GM23338 (cell line): ENCODE measurements at regions not wholly inside any gene's neighbourhood (a gene's known extent, or its start where the extent isn't known, plus 50 kb on each side); places are given as distances from the start of the nearest gene placed in this dataset.

Experiments used
- ATAC-seq: fragments of 200-7000 bp; cut with Tn5 transposase; 3 replicates; pipeline ENCODE4 v1.9.1; 2020
- DNase-seq: peaks from one replicate; pipeline ENCODE4 v3.0.0-alpha.2; 2015; ENCODE audit warnings: low spot score
- H2AFZ ChIP-seq: fragments of 200-600 bp; sonication (generic); 2 replicates; pipeline ENCODE4 v1.8.0; 2016; ENCODE audit warnings: antibody characterized with exemption, mild to moderate bottlenecking, moderate library complexity
- H3F3A ChIP-seq: fragments of 200-600 bp; sonication (generic); replicated peaks from 2 replicates; pipeline ENCODE4 v1.8.0; 2017; ENCODE audit warnings: antibody characterized with exemption, mixed run types, low read depth
- H3K27ac ChIP-seq: fragments of 200-600 bp; sonication (generic); 2 replicates; pipeline ENCODE4 v1.6.1; 2016; ENCODE audit warnings: low read depth
- H3K27me3 ChIP-seq: fragments of 200-600 bp; sonication (generic); 2 replicates; pipeline ENCODE4 v1.8.0; 2016; ENCODE audit warnings: mild to moderate bottlenecking, mixed run types, moderate library complexity; ENCODE audit not compliant: insufficient read depth
- H3K36me3 ChIP-seq: fragments of 200-600 bp; sonication (generic); 2 replicates; pipeline ENCODE4 v1.8.0; 2016; ENCODE audit warnings: mild to moderate bottlenecking; ENCODE audit not compliant: insufficient read depth
- H3K4me1 ChIP-seq: fragments of 200-600 bp; sonication (generic); 2 replicates; pipeline ENCODE4 v1.8.0; 2016; ENCODE audit warnings: mild to moderate bottlenecking, moderate library complexity; ENCODE audit not compliant: insufficient read depth
- H3K4me2 ChIP-seq: fragments of 200-600 bp; sonication (generic); 2 replicates; pipeline ENCODE4 v1.7.1; 2017; ENCODE audit warnings: mixed run types
- H3K4me3 ChIP-seq: fragments of 200-600 bp; sonication (generic); 2 replicates; pipeline ENCODE4 v1.6.1; 2016; ENCODE audit warnings: mixed run types
- H3K79me2 ChIP-seq: fragments of 200-600 bp; sonication (generic); replicated peaks from 2 replicates; pipeline ENCODE4 v1.8.0; 2017; ENCODE audit warnings: mild to moderate bottlenecking; ENCODE audit not compliant: insufficient read depth
- H3K9me2 ChIP-seq: fragments of 200-600 bp; sonication (generic); 2 replicates; pipeline ENCODE4 v1.8.0; 2017; ENCODE audit not compliant: insufficient read depth
- H4K20me1 ChIP-seq: fragments of 200-600 bp; sonication (generic); replicated peaks from 2 replicates; pipeline ENCODE4 v1.8.0; 2017; ENCODE audit warnings: mild to moderate bottlenecking; ENCODE audit not compliant: insufficient read depth
- H3K27ac Mint-ChIP-seq: 2 replicates; pipeline ENCODE4 v1.8.0; 2020; ENCODE audit warnings: inconsistent platforms, mild to moderate bottlenecking, moderate library complexity, mixed read lengths
- H3K27me3 Mint-ChIP-seq: 3 replicates; pipeline ENCODE4 v1.8.0; 2022; ENCODE audit warnings: low read depth, mild to moderate bottlenecking, moderate library complexity, mixed read lengths, inconsistent platforms; ENCODE audit not compliant: insufficient read depth, poor library complexity
- H3K36me3 Mint-ChIP-seq: 3 replicates; pipeline ENCODE4 v1.8.0; 2021; ENCODE audit warnings: low read depth, mild to moderate bottlenecking, inconsistent platforms, moderate library complexity, mixed read lengths
- H3K4me1 Mint-ChIP-seq: 3 replicates; pipeline ENCODE4 v1.8.0; 2020; ENCODE audit warnings: mild to moderate bottlenecking, inconsistent platforms, mixed read lengths
- H3K4me3 Mint-ChIP-seq: 3 replicates; pipeline ENCODE4 v1.8.0; 2021; ENCODE audit warnings: moderate library complexity, mild to moderate bottlenecking, inconsistent platforms, mixed read lengths
- H3K9me3 Mint-ChIP-seq: 3 replicates; pipeline ENCODE4 v1.8.0; 2020; ENCODE audit warnings: moderate library complexity, mild to moderate bottlenecking, inconsistent platforms, mixed read lengths
- CREB1 ChIP-seq: fragments of 250-450 bp; sonication (Bioruptor Pico); IDR thresholded peaks from 2 replicates; pipeline ENCODE4 v1.5.0; 2020; ENCODE audit warnings: low read depth, mild to moderate bottlenecking, moderate library complexity
- EZH2 ChIP-seq: fragments of 200-600 bp; sonication (generic); IDR thresholded peaks from one replicate; pipeline ENCODE4 v1.8.0; 2017; ENCODE audit warnings: antibody characterized with exemption, mild to moderate bottlenecking, low read depth; ENCODE audit not compliant: unreplicated experiment
- EZH2phosphoT487 ChIP-seq: fragments of 200-600 bp; sonication (generic); IDR thresholded peaks from one replicate; pipeline ENCODE4 v1.8.1; 2018; ENCODE audit warnings: antibody characterized with exemption; ENCODE audit not compliant: unreplicated experiment
- JUNB ChIP-seq: IDR thresholded peaks from one replicate; pipeline ENCODE4 v1.6.1; 2016; ENCODE audit warnings: antibody characterized with exemption; ENCODE audit not compliant: unreplicated experiment
- NANOG ChIP-seq: IDR thresholded peaks from 2 replicates; pipeline ENCODE4 v1.6.1; 2016; ENCODE audit warnings: antibody characterized with exemption, borderline replicate concordance
- POLR2AphosphoS5 ChIP-seq: IDR thresholded peaks from 2 replicates; pipeline ENCODE4 v1.6.1; 2016; ENCODE audit warnings: antibody characterized with exemption, low read depth
- STAT1 ChIP-seq: IDR thresholded peaks from one replicate; pipeline ENCODE4 v1.6.1; 2016; ENCODE audit warnings: antibody characterized with exemption; ENCODE audit not compliant: unreplicated experiment
- ZNF114 ChIP-seq: fragments of 250-450 bp; sonication (Bioruptor Pico); IDR thresholded peaks from 2 replicates; pipeline ENCODE4 v1.5.0; 2020; ENCODE audit warnings: mild to moderate bottlenecking, moderate library complexity
- ZNF331 ChIP-seq: fragments of 250-450 bp; sonication (Bioruptor Pico); IDR thresholded peaks from 2 replicates; pipeline ENCODE4 v1.5.0; 2020; ENCODE audit warnings: low read depth, mild to moderate bottlenecking, moderate library complexity
- TF ChIP-seq, protein P1 (sequence below): fragments of 250-450 bp; sonication (Bioruptor Pico); IDR thresholded peaks from 2 replicates; pipeline ENCODE4 v1.5.0; 2020; ENCODE audit warnings: mild to moderate bottlenecking, moderate library complexity
- TF ChIP-seq, protein P2 (sequence below): IDR thresholded peaks from one replicate; pipeline ENCODE4 v1.6.1; 2018; ENCODE audit warnings: antibody characterized with exemption; ENCODE audit not compliant: unreplicated experiment
- TF ChIP-seq, protein P3 (sequence below): IDR thresholded peaks from 2 replicates; pipeline ENCODE4 v1.6.1; 2016; ENCODE audit warnings: antibody characterized with exemption
- TF ChIP-seq, protein P4 (sequence below), 2 experiments: fragments of 200-600 bp in 1 of 2; sonication (generic) in 1 of 2; conservative IDR thresholded peaks; 2 replicates each; pipeline versions ENCODE4 v1.5.1 to v1.6.1; 2016 to 2017; ENCODE audit warnings: antibody characterized with exemption in 2 of 2, low read depth in 2 of 2, mild to moderate bottlenecking in 2 of 2, moderate library complexity in 1 of 2

DNA sequence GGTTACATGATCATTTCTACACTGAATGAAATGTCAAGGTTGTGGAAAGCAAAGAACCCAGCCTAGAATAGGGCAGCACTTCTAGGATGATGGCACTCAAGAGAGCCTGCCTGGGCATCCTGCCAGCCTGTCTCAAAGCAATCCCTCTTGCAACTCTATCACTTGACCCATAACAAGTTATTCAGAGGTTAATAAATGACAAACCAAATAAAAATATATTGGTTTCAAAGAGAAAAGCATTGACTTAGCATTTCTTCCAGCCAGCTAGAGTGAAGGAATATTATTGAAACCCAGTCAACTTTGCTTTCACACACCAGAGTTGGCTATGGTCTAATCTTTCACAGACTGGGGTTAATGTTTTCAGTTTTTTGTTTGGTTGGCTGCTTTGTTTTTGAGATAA is 214.6 kb upstream of the UBE2E2 start:
- Mint-ChIP-seq H3K27me3 (peaks cover 1% of the 10 kb centered on the region), H3K9me3 (no peaks in the 10 kb centered on the region), H3K4me3 (no peak overlapping the region), H3K27ac (no peak overlapping the region), H3K36me3 (no peaks in the 10 kb centered on the region), H3K4me1 (peaks cover 11% of the 10 kb centered on the region)
- Histone ChIP-seq H3K79me2 (no peaks in the 10 kb centered on the region), H3K27ac (no peak overlapping the region), H4K20me1 (no peaks in the 10 kb centered on the region), H3F3A (no peaks in the 10 kb centered on the region), H3K4me3 (no peak overlapping the region), H3K4me1 (0 out of 2 replicates have a peak, but pooled peaks cover 7% of the 10 kb centered on the region), H3K9me2 (no peaks in the 10 kb centered on the region; the same call in 1 of the 2 replicates), H3K27me3 (no peaks in the 10 kb centered on the region), H3K36me3 (no peaks in the 10 kb centered on the region), H2AFZ (no peak overlapping the region; the same call in 1 of the 2 replicates), H3K4me2 (no peak overlapping the region)
- DNase-seq: no peak
- no peak for TF ChIP-seq JUNB
- no peak for TF ChIP-seq ZNF114
- no peak for TF ChIP-seq EZH2
- no peak for TF ChIP-seq CREB1 (CRISPR knock-in tag)
- no peak for TF ChIP-seq EZH2phosphoT487
- no peak for TF ChIP-seq STAT1
- no peak for TF ChIP-seq POLR2AphosphoS5
- TF ChIP-seq ZNF331 (CRISPR knock-in tag): no peak
- TF ChIP-seq, protein P1, sequence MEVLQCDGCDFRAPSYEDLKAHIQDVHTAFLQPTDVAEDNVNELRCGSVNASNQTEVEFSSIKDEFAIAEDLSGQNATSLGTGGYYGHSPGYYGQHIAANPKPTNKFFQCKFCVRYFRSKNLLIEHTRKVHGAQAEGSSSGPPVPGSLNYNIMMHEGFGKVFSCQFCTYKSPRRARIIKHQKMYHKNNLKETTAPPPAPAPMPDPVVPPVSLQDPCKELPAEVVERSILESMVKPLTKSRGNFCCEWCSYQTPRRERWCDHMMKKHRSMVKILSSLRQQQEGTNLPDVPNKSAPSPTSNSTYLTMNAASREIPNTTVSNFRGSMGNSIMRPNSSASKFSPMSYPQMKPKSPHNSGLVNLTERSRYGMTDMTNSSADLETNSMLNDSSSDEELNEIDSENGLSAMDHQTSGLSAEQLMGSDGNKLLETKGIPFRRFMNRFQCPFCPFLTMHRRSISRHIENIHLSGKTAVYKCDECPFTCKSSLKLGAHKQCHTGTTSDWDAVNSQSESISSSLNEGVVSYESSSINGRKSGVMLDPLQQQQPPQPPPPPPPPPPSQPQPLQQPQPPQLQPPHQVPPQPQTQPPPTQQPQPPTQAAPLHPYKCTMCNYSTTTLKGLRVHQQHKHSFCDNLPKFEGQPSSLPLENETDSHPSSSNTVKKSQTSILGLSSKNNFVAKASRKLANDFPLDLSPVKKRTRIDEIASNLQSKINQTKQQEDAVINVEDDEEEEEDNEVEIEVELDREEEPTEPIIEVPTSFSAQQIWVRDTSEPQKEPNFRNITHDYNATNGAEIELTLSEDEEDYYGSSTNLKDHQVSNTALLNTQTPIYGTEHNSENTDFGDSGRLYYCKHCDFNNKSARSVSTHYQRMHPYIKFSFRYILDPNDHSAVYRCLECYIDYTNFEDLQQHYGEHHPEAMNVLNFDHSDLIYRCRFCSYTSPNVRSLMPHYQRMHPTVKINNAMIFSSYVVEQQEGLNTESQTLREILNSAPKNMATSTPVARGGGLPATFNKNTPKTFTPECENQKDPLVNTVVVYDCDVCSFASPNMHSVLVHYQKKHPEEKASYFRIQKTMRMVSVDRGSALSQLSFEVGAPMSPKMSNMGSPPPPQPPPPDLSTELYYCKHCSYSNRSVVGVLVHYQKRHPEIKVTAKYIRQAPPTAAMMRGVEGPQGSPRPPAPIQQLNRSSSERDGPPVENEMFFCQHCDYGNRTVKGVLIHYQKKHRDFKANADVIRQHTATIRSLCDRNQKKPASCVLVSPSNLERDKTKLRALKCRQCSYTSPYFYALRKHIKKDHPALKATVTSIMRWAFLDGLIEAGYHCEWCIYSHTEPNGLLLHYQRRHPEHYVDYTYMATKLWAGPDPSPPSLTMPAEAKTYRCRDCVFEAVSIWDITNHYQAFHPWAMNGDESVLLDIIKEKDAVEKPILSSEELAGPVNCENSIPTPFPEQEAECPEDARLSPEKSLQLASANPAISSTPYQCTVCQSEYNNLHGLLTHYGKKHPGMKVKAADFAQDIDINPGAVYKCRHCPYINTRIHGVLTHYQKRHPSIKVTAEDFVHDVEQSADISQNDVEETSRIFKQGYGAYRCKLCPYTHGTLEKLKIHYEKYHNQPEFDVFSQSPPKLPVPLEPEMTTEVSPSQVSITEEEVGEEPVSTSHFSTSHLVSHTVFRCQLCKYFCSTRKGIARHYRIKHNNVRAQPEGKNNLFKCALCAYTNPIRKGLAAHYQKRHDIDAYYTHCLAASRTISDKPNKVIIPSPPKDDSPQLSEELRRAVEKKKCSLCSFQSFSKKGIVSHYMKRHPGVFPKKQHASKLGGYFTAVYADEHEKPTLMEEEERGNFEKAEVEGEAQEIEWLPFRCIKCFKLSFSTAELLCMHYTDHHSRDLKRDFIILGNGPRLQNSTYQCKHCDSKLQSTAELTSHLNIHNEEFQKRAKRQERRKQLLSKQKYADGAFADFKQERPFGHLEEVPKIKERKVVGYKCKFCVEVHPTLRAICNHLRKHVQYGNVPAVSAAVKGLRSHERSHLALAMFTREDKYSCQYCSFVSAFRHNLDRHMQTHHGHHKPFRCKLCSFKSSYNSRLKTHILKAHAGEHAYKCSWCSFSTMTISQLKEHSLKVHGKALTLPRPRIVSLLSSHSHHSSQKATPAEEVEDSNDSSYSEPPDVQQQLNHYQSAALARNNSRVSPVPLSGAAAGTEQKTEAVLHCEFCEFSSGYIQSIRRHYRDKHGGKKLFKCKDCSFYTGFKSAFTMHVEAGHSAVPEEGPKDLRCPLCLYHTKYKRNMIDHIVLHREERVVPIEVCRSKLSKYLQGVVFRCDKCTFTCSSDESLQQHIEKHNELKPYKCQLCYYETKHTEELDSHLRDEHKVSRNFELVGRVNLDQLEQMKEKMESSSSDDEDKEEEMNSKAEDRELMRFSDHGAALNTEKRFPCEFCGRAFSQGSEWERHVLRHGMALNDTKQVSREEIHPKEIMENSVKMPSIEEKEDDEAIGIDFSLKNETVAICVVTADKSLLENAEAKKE (CRISPR knock-in tag): no peak
- TF ChIP-seq, protein P2, sequence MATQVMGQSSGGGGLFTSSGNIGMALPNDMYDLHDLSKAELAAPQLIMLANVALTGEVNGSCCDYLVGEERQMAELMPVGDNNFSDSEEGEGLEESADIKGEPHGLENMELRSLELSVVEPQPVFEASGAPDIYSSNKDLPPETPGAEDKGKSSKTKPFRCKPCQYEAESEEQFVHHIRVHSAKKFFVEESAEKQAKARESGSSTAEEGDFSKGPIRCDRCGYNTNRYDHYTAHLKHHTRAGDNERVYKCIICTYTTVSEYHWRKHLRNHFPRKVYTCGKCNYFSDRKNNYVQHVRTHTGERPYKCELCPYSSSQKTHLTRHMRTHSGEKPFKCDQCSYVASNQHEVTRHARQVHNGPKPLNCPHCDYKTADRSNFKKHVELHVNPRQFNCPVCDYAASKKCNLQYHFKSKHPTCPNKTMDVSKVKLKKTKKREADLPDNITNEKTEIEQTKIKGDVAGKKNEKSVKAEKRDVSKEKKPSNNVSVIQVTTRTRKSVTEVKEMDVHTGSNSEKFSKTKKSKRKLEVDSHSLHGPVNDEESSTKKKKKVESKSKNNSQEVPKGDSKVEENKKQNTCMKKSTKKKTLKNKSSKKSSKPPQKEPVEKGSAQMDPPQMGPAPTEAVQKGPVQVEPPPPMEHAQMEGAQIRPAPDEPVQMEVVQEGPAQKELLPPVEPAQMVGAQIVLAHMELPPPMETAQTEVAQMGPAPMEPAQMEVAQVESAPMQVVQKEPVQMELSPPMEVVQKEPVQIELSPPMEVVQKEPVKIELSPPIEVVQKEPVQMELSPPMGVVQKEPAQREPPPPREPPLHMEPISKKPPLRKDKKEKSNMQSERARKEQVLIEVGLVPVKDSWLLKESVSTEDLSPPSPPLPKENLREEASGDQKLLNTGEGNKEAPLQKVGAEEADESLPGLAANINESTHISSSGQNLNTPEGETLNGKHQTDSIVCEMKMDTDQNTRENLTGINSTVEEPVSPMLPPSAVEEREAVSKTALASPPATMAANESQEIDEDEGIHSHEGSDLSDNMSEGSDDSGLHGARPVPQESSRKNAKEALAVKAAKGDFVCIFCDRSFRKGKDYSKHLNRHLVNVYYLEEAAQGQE: no peak
- TF ChIP-seq, protein P3, sequence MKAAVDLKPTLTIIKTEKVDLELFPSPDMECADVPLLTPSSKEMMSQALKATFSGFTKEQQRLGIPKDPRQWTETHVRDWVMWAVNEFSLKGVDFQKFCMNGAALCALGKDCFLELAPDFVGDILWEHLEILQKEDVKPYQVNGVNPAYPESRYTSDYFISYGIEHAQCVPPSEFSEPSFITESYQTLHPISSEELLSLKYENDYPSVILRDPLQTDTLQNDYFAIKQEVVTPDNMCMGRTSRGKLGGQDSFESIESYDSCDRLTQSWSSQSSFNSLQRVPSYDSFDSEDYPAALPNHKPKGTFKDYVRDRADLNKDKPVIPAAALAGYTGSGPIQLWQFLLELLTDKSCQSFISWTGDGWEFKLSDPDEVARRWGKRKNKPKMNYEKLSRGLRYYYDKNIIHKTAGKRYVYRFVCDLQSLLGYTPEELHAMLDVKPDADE: no peak
- TF ChIP-seq NANOG: no peak
- TF ChIP-seq, protein P4, sequence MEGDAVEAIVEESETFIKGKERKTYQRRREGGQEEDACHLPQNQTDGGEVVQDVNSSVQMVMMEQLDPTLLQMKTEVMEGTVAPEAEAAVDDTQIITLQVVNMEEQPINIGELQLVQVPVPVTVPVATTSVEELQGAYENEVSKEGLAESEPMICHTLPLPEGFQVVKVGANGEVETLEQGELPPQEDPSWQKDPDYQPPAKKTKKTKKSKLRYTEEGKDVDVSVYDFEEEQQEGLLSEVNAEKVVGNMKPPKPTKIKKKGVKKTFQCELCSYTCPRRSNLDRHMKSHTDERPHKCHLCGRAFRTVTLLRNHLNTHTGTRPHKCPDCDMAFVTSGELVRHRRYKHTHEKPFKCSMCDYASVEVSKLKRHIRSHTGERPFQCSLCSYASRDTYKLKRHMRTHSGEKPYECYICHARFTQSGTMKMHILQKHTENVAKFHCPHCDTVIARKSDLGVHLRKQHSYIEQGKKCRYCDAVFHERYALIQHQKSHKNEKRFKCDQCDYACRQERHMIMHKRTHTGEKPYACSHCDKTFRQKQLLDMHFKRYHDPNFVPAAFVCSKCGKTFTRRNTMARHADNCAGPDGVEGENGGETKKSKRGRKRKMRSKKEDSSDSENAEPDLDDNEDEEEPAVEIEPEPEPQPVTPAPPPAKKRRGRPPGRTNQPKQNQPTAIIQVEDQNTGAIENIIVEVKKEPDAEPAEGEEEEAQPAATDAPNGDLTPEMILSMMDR (conservative IDR thresholded peaks at IDR 0.05; ENCODE audit: low read depth in 2 of 2): no peak
- no peak for ATAC-seq
